ENCODE measurements at regions not wholly inside any gene's neighbourhood (a gene's known extent, or its start where the extent isn't known, plus 50 kb on each side); places are given as distances from the start of the nearest gene placed in this dataset.

- Histone ChIP-seq H3K4me3 (ENCODE audit: control insufficient read depth in 2 of 3, extremely low read depth in 1 of 3, insufficient read depth in 2 of 3, low read depth in 1 of 3, low read length in 3 of 3) (no peak overlapping the region), H3K9me1 (ENCODE audit: control insufficient read depth, extremely low read depth, insufficient read depth, low read length) (no peaks in the 10 kb centered on the region), H3K79me2 (ENCODE audit: control insufficient read depth, insufficient read depth, low read length) (no peaks in the 10 kb centered on the region), H3K4me2 (ENCODE audit: control insufficient read depth, extremely low read depth, insufficient read depth, low read depth, low read length) (no peak overlapping the region), H3K4me1 (ENCODE audit: control insufficient read depth, extremely low read depth, insufficient read depth, low read length) (peaks cover 18% of the 10 kb centered on the region), H2AFZ (ENCODE audit: control insufficient read depth, low read length) (no peak overlapping the region), H4K20me1 (ENCODE audit: control insufficient read depth, extremely low read depth, insufficient read depth, low read length) (no peaks in the 10 kb centered on the region), H3K27ac (ENCODE audit: control insufficient read depth, insufficient read depth, low read length) (no peak overlapping the region), H3K9me3 (ENCODE audit: control insufficient read depth, low read depth, low read length) (no peaks in the 10 kb centered on the region), H3K9ac (ENCODE audit: control insufficient read depth, extremely low read depth, insufficient read depth, low read length) (no peak overlapping the region), H3K27me3 (ENCODE audit: control insufficient read depth, extremely low read depth, insufficient read depth, low read length) (peaks cover 5% of the 10 kb centered on the region), H3K36me3 (ENCODE audit: control insufficient read depth in 2 of 2, extremely low read depth in 1 of 2, insufficient read depth in 2 of 2, low read length in 2 of 2) (no peaks in the 10 kb centered on the region)
- TF ChIP-seq EZH2 (IDR thresholded peaks at IDR 0.05; ENCODE audit: low read length) (no peak), CTCF (optimal IDR thresholded peaks at IDR 0.05 in 1 of 3, IDR thresholded peaks at IDR 0.05 in 1 of 3, conservative IDR thresholded peaks at IDR 0.05 in 1 of 3; ENCODE audit: extremely low read depth in 1 of 3, insufficient read depth in 2 of 3, low read length in 3 of 3) (no peak)
- dilution Hi-C loops (cut with MboI; ENCODE audit: extremely low pct_ligation_motif_present, low sequenced_read_pairs): no loop called here
- FAIRE-seq (no peak), DNase-seq (ENCODE audit: low read depth, low spot score) (no peak)
Observed at GRCh38 chr2:12502759-12503158, 214.0 kb upstream of the TRIB2 start.

- Histone ChIP-seq H3K36me3 (ENCODE audit: control insufficient read depth in 2 of 2, extremely low read depth in 1 of 2, insufficient read depth in 2 of 2, low read length in 2 of 2) (no peaks in the 10 kb centered on the region), H3K79me2 (ENCODE audit: control insufficient read depth, insufficient read depth, low read length) (no peaks in the 10 kb centered on the region), H3K27me3 (ENCODE audit: control insufficient read depth, extremely low read depth, insufficient read depth, low read length) (peaks cover 5% of the 10 kb centered on the region), H3K9ac (ENCODE audit: control insufficient read depth, extremely low read depth, insufficient read depth, low read length) (no peak overlapping the region), H3K9me3 (ENCODE audit: control insufficient read depth, low read depth, low read length) (no peaks in the 10 kb centered on the region), H3K9me1 (ENCODE audit: control insufficient read depth, extremely low read depth, insufficient read depth, low read length) (no peaks in the 10 kb centered on the region), H3K4me1 (ENCODE audit: control insufficient read depth, extremely low read depth, insufficient read depth, low read length) (peaks cover 19% of the 10 kb centered on the region), H3K27ac (ENCODE audit: control insufficient read depth, insufficient read depth, low read length) (no peak overlapping the region), H3K4me2 (ENCODE audit: control insufficient read depth, extremely low read depth, insufficient read depth, low read depth, low read length) (no peak overlapping the region), H2AFZ (ENCODE audit: control insufficient read depth, low read length) (no peak overlapping the region), H3K4me3 (ENCODE audit: control insufficient read depth in 2 of 3, extremely low read depth in 1 of 3, insufficient read depth in 2 of 3, low read depth in 1 of 3, low read length in 3 of 3) (no peak overlapping the region), H4K20me1 (ENCODE audit: control insufficient read depth, extremely low read depth, insufficient read depth, low read length) (no peaks in the 10 kb centered on the region)
- no peak for FAIRE-seq
- dilution Hi-C loops (cut with MboI; ENCODE audit: extremely low pct_ligation_motif_present, low sequenced_read_pairs): no loop called here
- TF ChIP-seq CTCF (optimal IDR thresholded peaks at IDR 0.05 in 1 of 3, IDR thresholded peaks at IDR 0.05 in 1 of 3, conservative IDR thresholded peaks at IDR 0.05 in 1 of 3; ENCODE audit: extremely low read depth in 1 of 3, insufficient read depth in 2 of 3, low read length in 3 of 3) (no peak), EZH2 (IDR thresholded peaks at IDR 0.05; ENCODE audit: low read length) (no peak)
- no peak for DNase-seq (ENCODE audit: low read depth, low spot score)
Observed at GRCh38 chr2:12504443-12504842, 212.3 kb upstream of the TRIB2 start.
